ENCODE measurements at regions not wholly inside any gene's neighbourhood (a gene's known extent, or its start where the extent isn't known, plus 50 kb on each side); places are given as distances from the start of the nearest gene placed in this dataset.

- 26 to 36% (median 30%) methylated on average over 4 of the region's 4 CpGs for WGBS, 3 donors
- intact Hi-C loops (cut with DNase I), result no loop called here
Observed at GRCh38 chr7:108947526-108947925, 377.9 kb downstream of the DNAJB9 start.

DNA sequence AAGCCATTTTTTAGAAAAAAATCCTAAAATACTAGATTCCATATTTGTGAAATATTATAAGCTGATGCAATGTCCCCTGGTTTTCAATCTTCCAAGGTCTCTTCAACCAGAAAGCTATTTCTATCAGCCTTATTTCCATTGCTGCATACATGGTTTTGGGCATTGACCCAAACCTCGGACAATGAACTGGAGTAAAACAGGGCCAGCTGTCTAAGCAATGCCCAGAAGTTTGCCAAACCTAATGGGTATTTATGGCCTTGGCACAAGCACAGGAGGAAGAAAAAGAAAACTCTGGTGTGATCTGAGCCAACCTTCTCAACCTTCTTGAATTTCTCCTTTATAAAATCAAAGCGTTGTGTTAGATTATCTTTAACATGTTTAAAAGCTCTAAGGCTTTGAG, 402.3 kb downstream of the DNAJB9 start:
- TF ChIP-seq CTCF (IDR thresholded peaks at IDR 0.05), result no peak
- H3K4me3 ChIP-seq, result no peak overlapping the region
- intact Hi-C loops (cut with DNase I), result no loop called here
- H3K27me3 ChIP-seq (ENCODE audit: insufficient read depth in 3 of 3, low read length in 2 of 3), result peaks cover 0 to 2% (median 0%) of the 10 kb centered on the region in 3 donors
- ATAC-seq (no peak), DNase-seq (no peak)
- WGBS, 3 donors, result 20 to 23% (median 23%) methylated on average over 2 of the region's 2 CpGs
- H3K27ac ChIP-seq, result no peak overlapping the region
- H3K9me3 ChIP-seq, result no peaks in the 10 kb centered on the region
- no peaks in the 10 kb centered on the region for H3K36me3 ChIP-seq (ENCODE audit: insufficient read depth in 1 of 2, low read depth in 1 of 2)
- no peaks in the 10 kb centered on the region for H3K4me1 ChIP-seq

More at GRCh38 chr7:108947526-108947925, 377.9 kb downstream of the DNAJB9 start:
- ATAC-seq (no peak), DNase-seq (no peak)
- Histone ChIP-seq H3K4me1 (no peaks in the 10 kb centered on the region), H3K27me3 (ENCODE audit: insufficient read depth in 3 of 3, low read length in 2 of 3) (no peaks in the 10 kb centered on the region), H3K4me3 (no peak overlapping the region), H3K36me3 (ENCODE audit: insufficient read depth in 1 of 2, low read depth in 1 of 2) (no peaks in the 10 kb centered on the region), H3K9me3 (no peaks in the 10 kb centered on the region), H3K27ac (no peak overlapping the region)
- TF ChIP-seq CTCF (IDR thresholded peaks at IDR 0.05), result no peak

- intact Hi-C loops (cut with DNase I), result no loop called here
- Histone ChIP-seq H3K36me3 (ENCODE audit: insufficient read depth in 1 of 2, low read depth in 1 of 2) (no peaks in the 10 kb centered on the region), H3K4me1 (no peaks in the 10 kb centered on the region), H3K27me3 (ENCODE audit: insufficient read depth in 3 of 3, low read length in 2 of 3) (peaks cover 0 to 2% (median 0%) of the 10 kb centered on the region in 3 donors), H3K4me3 (no peak overlapping the region), H3K9me3 (no peaks in the 10 kb centered on the region), H3K27ac (no peak overlapping the region)
- 88 to 96% (median 91%) methylated on average over 1 of the region's 1 CpG for WGBS, 3 donors
- DNase-seq, result no peak
- no peak for ATAC-seq
- no peak for TF ChIP-seq CTCF (IDR thresholded peaks at IDR 0.05)
Observed at GRCh38 chr7:108973075-108973474, 403.4 kb downstream of the DNAJB9 start.

- ATAC-seq (no peak), DNase-seq (no peak)
- H3K4me1 ChIP-seq, result no peaks in the 10 kb centered on the region
- peaks cover 0 to 2% (median 0%) of the 10 kb centered on the region in 3 donors for H3K27me3 ChIP-seq (ENCODE audit: insufficient read depth in 3 of 3, low read length in 2 of 3)
- no peak for TF ChIP-seq CTCF (IDR thresholded peaks at IDR 0.05)
- no peak overlapping the region for H3K4me3 ChIP-seq
- no peak overlapping the region for H3K27ac ChIP-seq
- H3K9me3 ChIP-seq, result peaks cover 11% of the 10 kb centered on the region
- intact Hi-C loops (cut with DNase I), result no loop called here
- H3K36me3 ChIP-seq (ENCODE audit: insufficient read depth in 1 of 2, low read depth in 1 of 2), result no peaks in the 10 kb centered on the region
- WGBS, 3 donors, result 25 to 36% (median 29%) methylated on average over 1 of the region's 1 CpG
Observed at GRCh38 chr7:108974641-108975040, 405.0 kb downstream of the DNAJB9 start.

- H3K9me3 ChIP-seq, result no peaks in the 10 kb centered on the region
- no peak overlapping the region for H3K4me3 ChIP-seq
- H3K27ac ChIP-seq, result no peak overlapping the region
- H3K4me1 ChIP-seq, result no peaks in the 10 kb centered on the region
- intact Hi-C loops (cut with DNase I), result no loop called here
- no peak for TF ChIP-seq CTCF (IDR thresholded peaks at IDR 0.05)
- WGBS, 3 donors, result 32 to 34% (median 33%) methylated on average over 3 of the region's 3 CpGs
- no peaks in the 10 kb centered on the region for H3K36me3 ChIP-seq (ENCODE audit: insufficient read depth in 1 of 2, low read depth in 1 of 2)
- H3K27me3 ChIP-seq (ENCODE audit: insufficient read depth in 3 of 3, low read length in 2 of 3), result no peaks in the 10 kb centered on the region
- no peak for DNase-seq
- no peak for ATAC-seq
Observed at GRCh38 chr7:108985037-108985436, 415.4 kb downstream of the DNAJB9 start.
